ENCODE measurements at regions not wholly inside any gene's neighbourhood (a gene's known extent, or its start where the extent isn't known, plus 50 kb on each side); places are given as distances from the start of the nearest gene placed in this dataset.

DNA sequence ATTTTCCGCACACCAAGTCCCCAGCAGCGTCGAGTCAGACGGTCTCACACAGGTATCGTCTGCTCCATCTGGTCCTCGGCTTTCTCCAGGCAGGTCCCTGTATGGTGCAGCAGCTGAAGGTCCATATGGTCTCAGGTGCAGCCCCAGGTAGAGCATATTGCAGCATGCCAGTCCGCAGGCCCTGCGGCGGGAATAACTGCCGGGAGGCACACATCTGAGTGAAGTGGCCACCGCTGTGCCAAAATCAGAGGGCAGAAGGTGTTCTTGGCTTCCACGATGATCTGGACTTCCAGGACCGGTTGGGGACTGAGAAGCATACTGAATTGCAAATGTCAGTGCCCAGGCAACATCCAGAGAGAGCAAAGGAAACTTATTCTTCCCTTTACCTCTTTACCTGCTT is 320.3 kb downstream of the RNF144A start:
- no peaks in the 10 kb centered on the region for H3K4me1 ChIP-seq
- POLR2A ChIA-PET: no interaction called here
- no peak for FAIRE-seq
- no peak overlapping the region for H3K27ac ChIP-seq
- WGBS (ENCODE audit: missing lambda C conversion rate): 48% methylated on average over 13 of the region's 13 CpGs
- CTCF ChIA-PET: no interaction called here
- no peak overlapping the region for H3K4me2 ChIP-seq
- no peak for DNase-seq (ENCODE audit: low read depth in 1 of 2, low spot score in 1 of 2)
- H3K4me3 ChIP-seq: no peak overlapping the region
- TF ChIP-seq MAFK (IDR thresholded peaks at IDR 0.05; ENCODE audit: partially characterized antibody): no peak
- no peak for TF ChIP-seq NPAS2 (CRISPR knock-in tag; IDR thresholded peaks at IDR 0.05; ENCODE audit: borderline replicate concordance)
- TF ChIP-seq, protein P1, sequence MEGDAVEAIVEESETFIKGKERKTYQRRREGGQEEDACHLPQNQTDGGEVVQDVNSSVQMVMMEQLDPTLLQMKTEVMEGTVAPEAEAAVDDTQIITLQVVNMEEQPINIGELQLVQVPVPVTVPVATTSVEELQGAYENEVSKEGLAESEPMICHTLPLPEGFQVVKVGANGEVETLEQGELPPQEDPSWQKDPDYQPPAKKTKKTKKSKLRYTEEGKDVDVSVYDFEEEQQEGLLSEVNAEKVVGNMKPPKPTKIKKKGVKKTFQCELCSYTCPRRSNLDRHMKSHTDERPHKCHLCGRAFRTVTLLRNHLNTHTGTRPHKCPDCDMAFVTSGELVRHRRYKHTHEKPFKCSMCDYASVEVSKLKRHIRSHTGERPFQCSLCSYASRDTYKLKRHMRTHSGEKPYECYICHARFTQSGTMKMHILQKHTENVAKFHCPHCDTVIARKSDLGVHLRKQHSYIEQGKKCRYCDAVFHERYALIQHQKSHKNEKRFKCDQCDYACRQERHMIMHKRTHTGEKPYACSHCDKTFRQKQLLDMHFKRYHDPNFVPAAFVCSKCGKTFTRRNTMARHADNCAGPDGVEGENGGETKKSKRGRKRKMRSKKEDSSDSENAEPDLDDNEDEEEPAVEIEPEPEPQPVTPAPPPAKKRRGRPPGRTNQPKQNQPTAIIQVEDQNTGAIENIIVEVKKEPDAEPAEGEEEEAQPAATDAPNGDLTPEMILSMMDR (IDR thresholded peaks at IDR 0.05): no peak
- TF ChIP-seq HOXB13 (CRISPR knock-in tag; IDR thresholded peaks at IDR 0.05; ENCODE audit: low read depth): no peak
- TF ChIP-seq RAD21 (conservative IDR thresholded peaks at IDR 0.05 in 1 of 2, IDR thresholded peaks at IDR 0.05 in 1 of 2): no peak
- no peak for TF ChIP-seq JUNB (IDR thresholded peaks at IDR 0.05)
- no peak for TF ChIP-seq FOSL2 (IDR thresholded peaks at IDR 0.05)
- TF ChIP-seq FOSL2 (CRISPR knock-in tag; IDR thresholded peaks at IDR 0.05): no peak
- no peak for TF ChIP-seq POLR2AphosphoS2 (conservative IDR thresholded peaks at IDR 0.05; ENCODE audit: low read length)
- no peak for TF ChIP-seq CHD2 (IDR thresholded peaks at IDR 0.05; ENCODE audit: low read length, partially characterized antibody)
- no peak for TF ChIP-seq POLR2A (IDR thresholded peaks at IDR 0.05; ENCODE audit: low read length)
- no peak for TF ChIP-seq HDAC2 (IDR thresholded peaks at IDR 0.05)
- no peak for TF ChIP-seq BCL3 (IDR thresholded peaks at IDR 0.05)
- TF ChIP-seq, protein P2, sequence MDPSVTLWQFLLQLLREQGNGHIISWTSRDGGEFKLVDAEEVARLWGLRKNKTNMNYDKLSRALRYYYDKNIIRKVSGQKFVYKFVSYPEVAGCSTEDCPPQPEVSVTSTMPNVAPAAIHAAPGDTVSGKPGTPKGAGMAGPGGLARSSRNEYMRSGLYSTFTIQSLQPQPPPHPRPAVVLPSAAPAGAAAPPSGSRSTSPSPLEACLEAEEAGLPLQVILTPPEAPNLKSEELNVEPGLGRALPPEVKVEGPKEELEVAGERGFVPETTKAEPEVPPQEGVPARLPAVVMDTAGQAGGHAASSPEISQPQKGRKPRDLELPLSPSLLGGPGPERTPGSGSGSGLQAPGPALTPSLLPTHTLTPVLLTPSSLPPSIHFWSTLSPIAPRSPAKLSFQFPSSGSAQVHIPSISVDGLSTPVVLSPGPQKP (IDR thresholded peaks at IDR 0.05; ENCODE audit: low read depth, low read length): no peak
- TF ChIP-seq CBX8 (IDR thresholded peaks at IDR 0.05): no peak
- TF ChIP-seq MAZ (IDR thresholded peaks at IDR 0.05; ENCODE audit: borderline replicate concordance, low read depth, low read length): no peak
- no peaks in the 10 kb centered on the region for H3K9me3 ChIP-seq
- ATAC-seq: no peak

DNA sequence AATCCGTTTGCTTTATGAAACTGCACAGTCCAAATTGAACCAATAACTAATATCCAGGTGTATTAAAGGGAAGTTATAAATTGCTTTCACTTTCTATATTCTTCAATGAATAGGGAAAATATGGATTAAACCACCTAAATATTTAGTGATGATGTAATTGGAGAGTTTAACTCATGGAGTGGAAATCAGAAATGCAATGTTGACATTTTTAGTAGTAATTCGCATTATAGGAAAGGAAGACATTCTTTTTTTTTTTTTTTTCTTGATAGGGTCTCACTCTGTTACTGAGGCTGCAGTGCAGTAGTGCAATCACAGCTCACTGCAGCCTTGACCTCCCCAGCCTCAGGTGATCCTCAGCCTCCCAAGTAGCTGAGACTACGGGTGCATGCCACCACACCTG is 321.9 kb downstream of the RNF144A start:
- no peaks in the 10 kb centered on the region for H3K9me3 ChIP-seq
- no peaks in the 10 kb centered on the region for H3K4me1 ChIP-seq
- peak; percentile 59 for TF ChIP-seq MAFK (IDR thresholded peaks at IDR 0.05; ENCODE audit: partially characterized antibody)
- no peak for TF ChIP-seq PHF8 (IDR thresholded peaks at IDR 0.05; ENCODE audit: borderline replicate concordance, low read depth)
- H3K4me2 ChIP-seq: no peak overlapping the region
- ATAC-seq (no peak), DNase-seq (ENCODE audit: low read depth in 1 of 2, low spot score in 1 of 2) (no peak), FAIRE-seq (no peak)
- ChIA-PET POLR2A (no interaction called here), CTCF (no interaction called here)
- H3K4me3 ChIP-seq: no peak overlapping the region
- under 1% methylated on average over 3 of the region's 3 CpGs for WGBS (ENCODE audit: missing lambda C conversion rate)
- no peak overlapping the region for H3K27ac ChIP-seq

GRCh38 chr2:7241041-7241745 is 324.0 kb downstream of the RNF144A start:
- no peak for FAIRE-seq
- no peak for TF ChIP-seq CHD4 (IDR thresholded peaks at IDR 0.05; ENCODE audit: borderline replicate concordance)
- TF ChIP-seq CEBPB (IDR thresholded peaks at IDR 0.05): no peak
- TF ChIP-seq EHMT2 (IDR thresholded peaks at IDR 0.05; ENCODE audit: low read depth): no peak
- no peak for TF ChIP-seq ZSCAN20 (CRISPR knock-in tag; IDR thresholded peaks at IDR 0.05)
- TF ChIP-seq EHF (CRISPR knock-in tag; IDR thresholded peaks at IDR 0.05): no peak
- TF ChIP-seq, protein P2 (IDR thresholded peaks at IDR 0.05; ENCODE audit: low read depth, low read length): no peak
- no peak for TF ChIP-seq POLR2A (IDR thresholded peaks at IDR 0.05; ENCODE audit: low read length)
- TF ChIP-seq RAD21 (conservative IDR thresholded peaks at IDR 0.05 in 1 of 2, IDR thresholded peaks at IDR 0.05 in 1 of 2): no peak
- no peak for TF ChIP-seq ZFP36 (IDR thresholded peaks at IDR 0.05; ENCODE audit: borderline replicate concordance, partially characterized antibody)
- DNase-seq (ENCODE audit: low read depth in 1 of 2, low spot score in 1 of 2): no peak
- ATAC-seq: no peak
- Histone ChIP-seq H3K9me3 (no peaks in the 10 kb centered on the region), H3K4me1 (no peaks in the 10 kb centered on the region), H3K4me3 (no peak overlapping the region), H3K4me2 (no peak overlapping the region), H3K27ac (no peak overlapping the region)
- ChIA-PET POLR2A (no interaction called here), CTCF (interaction anchor here (0.9 to 1.5 kb wide), 2 partner anchors 12 to 19 kb away, joined by 3 read pairs; no protein-coding TSS in a partner anchor)
- 14% methylated on average over 4 of the region's 4 CpGs for WGBS (ENCODE audit: missing lambda C conversion rate)
